Endothelial cell of umbilical vein (primary cell): ENCODE measurements at regions not wholly inside any gene's neighbourhood (a gene's known extent, or its start where the extent isn't known, plus 50 kb on each side); places are given as distances from the start of the nearest gene placed in this dataset.

ENCODE experiments used
- CTCF ChIP-seq, 2 donors: IDR thresholded peaks; 1 replicate in 1 of 2; 2 replicates in 1 of 2; pipeline ENCODE4 v1.5.1; 2011; ENCODE audit warnings: low read length in 2 of 2, mild to moderate bottlenecking in 2 of 2, moderate library complexity in 2 of 2, control low read depth in 1 of 2, inconsistent platforms in 1 of 2, low read depth in 1 of 2; ENCODE audit not compliant: insufficient read depth in 1 of 2; ENCODE audit errors: extremely low read depth in 1 of 2
- GATA2 ChIP-seq: IDR thresholded peaks from 2 replicates; pipeline ENCODE4 v1.7.0; 2011; ENCODE audit warnings: low read depth, mild to moderate bottlenecking, moderate library complexity, mixed read lengths, low read length; ENCODE audit not compliant: insufficient read length, insufficient read depth
- JUN ChIP-seq: IDR thresholded peaks from 2 replicates; pipeline ENCODE4 v1.6.1; 2011; ENCODE audit warnings: borderline replicate concordance, low read depth; ENCODE audit not compliant: insufficient read length, insufficient read depth
- POLR2AphosphoS5 ChIP-seq: IDR thresholded peaks from 2 replicates; pipeline ENCODE4 v1.6.1; 2012; ENCODE audit warnings: low read depth, mild to moderate bottlenecking, control low read depth, low read length, moderate library complexity; ENCODE audit not compliant: insufficient read depth

DNA sequence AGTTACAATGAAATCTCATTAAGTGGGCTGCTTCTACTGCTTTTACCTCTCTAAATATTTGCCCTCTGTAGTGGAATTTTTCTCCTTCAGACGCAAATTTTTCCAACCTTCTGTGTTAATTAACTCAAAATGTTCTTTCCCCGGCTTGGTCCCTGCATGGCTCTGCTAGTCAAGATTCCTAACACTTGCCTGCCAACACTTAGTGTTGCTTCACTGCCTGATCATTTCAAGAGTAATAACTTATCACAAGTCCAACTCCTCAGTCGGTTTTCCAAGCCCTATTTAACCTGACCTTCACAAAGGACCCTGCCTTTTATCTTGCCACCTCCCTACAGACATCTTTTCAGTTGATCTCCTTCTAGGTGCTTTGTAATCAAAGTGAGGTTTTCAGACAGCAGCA lies 142.7 kb downstream of the HRH4 start:
- TF ChIP-seq JUN (no peak), CTCF (IDR thresholded peaks at IDR 0.05; ENCODE audit: extremely low read depth in 1 of 2, insufficient read depth in 1 of 2, low read depth in 1 of 2, low read length in 2 of 2) (no peak), GATA2 (no peak), POLR2AphosphoS5 (no peak)
